Panc1 (cell line): ENCODE measurements at regions not wholly inside any gene's neighbourhood (a gene's known extent, or its start where the extent isn't known, plus 50 kb on each side); places are given as distances from the start of the nearest gene placed in this dataset.

ENCODE experiments used
- POLR2AphosphoS5 ChIP-seq: IDR thresholded peaks from 2 replicates; pipeline ENCODE4 v1.6.1; 2012; ENCODE audit warnings: mild to moderate bottlenecking, low read depth, low read length, moderate library complexity
- TCF7L2 ChIP-seq: IDR thresholded peaks from 2 replicates; pipeline ENCODE4 v1.6.1; 2011; ENCODE audit warnings: mild to moderate bottlenecking, low read depth, low read length, inconsistent platforms
- TF ChIP-seq, protein P1 (sequence below): fragments of 450-650 bp; IDR thresholded peaks from 2 replicates; pipeline ENCODE4 v1.5.1; 2017; ENCODE audit warnings: mild to moderate bottlenecking

DNA sequence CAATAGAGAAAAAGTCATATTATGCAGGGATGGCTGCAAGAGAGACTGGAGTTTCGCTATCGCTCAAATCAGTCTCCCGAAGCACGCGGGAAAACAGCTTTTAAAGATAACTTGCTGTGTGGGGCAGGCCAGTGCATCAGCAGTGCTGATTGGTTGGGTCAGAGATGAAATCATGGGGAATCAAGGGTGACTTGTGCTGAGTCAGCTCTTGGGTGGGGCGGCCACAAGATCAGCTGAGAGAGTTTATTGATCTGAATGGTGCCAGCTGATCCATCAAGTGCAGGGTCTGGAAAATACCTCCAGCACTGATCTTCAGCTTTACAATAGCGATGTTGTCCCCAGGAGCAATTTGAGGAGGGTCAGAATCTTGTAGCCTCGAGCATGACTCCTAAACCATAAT is 430.5 kb downstream of the RBFOX1 start:
- TF ChIP-seq, protein P1, sequence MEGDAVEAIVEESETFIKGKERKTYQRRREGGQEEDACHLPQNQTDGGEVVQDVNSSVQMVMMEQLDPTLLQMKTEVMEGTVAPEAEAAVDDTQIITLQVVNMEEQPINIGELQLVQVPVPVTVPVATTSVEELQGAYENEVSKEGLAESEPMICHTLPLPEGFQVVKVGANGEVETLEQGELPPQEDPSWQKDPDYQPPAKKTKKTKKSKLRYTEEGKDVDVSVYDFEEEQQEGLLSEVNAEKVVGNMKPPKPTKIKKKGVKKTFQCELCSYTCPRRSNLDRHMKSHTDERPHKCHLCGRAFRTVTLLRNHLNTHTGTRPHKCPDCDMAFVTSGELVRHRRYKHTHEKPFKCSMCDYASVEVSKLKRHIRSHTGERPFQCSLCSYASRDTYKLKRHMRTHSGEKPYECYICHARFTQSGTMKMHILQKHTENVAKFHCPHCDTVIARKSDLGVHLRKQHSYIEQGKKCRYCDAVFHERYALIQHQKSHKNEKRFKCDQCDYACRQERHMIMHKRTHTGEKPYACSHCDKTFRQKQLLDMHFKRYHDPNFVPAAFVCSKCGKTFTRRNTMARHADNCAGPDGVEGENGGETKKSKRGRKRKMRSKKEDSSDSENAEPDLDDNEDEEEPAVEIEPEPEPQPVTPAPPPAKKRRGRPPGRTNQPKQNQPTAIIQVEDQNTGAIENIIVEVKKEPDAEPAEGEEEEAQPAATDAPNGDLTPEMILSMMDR = no peak
- no peak for TF ChIP-seq TCF7L2
- no peak for TF ChIP-seq POLR2AphosphoS5
